AG04449 (cell line): ENCODE measurements at regions not wholly inside any gene's neighbourhood (a gene's known extent, or its start where the extent isn't known, plus 50 kb on each side); places are given as distances from the start of the nearest gene placed in this dataset.

Experiments
- CTCF ChIA-PET: fragments of 350-600 bp; formaldehyde crosslinking; extraction: SDS; loops from one replicate; lab custom pipeline; 2021; ENCODE audit warnings: antibody characterized with exemption; lab: Yijun Ruan, JAX
- POLR2A ChIA-PET: fragments of 400-600, 350-600 bp; formaldehyde crosslinking; extraction: SDS; loops from one replicate; lab custom pipeline; 2020; ENCODE audit warnings: antibody characterized with exemption, inconsistent platforms; lab: Yijun Ruan, JAX
- DNase-seq: peaks from one replicate; pipeline ENCODE4 v3.0.0-alpha.2; 2010; ENCODE audit warnings: low read depth, low spot score
- H3K4me3 ChIP-seq: 2 replicates; pipeline ENCODE4 v1.5.1; 2011; ENCODE audit warnings: low read depth, mild to moderate bottlenecking, control low read depth, low read length
- CTCF ChIP-seq: IDR thresholded peaks from one replicate; pipeline ENCODE4 v1.5.1; 2011; ENCODE audit warnings: mild to moderate bottlenecking, moderate library complexity, low read length, control low read depth, inconsistent platforms; ENCODE audit not compliant: insufficient read depth; ENCODE audit errors: missing control alignments

- ChIA-PET POLR2A (no interaction called here), CTCF (interaction anchor here (1.3 kb wide), 1 partner anchor 13 kb away, joined by 8 read pairs; no protein-coding TSS in a partner anchor)
- H3K4me3 ChIP-seq, result no peak overlapping the region
- no peak for TF ChIP-seq CTCF
- no peak for DNase-seq
These were observed 99.4 kb downstream of the FASLG start for GRCh38 chr1:172758259-172758658.

GRCh38 chr1:172760121-172760520, 101.2 kb downstream of the FASLG start:
- POLR2A ChIA-PET, result no interaction called here
- CTCF ChIA-PET, result interaction anchor here (1.3 kb wide), 1 partner anchor 19 kb away, joined by 3 read pairs; no protein-coding TSS in a partner anchor
- no peak for DNase-seq
- H3K4me3 ChIP-seq, result no peak overlapping the region
- TF ChIP-seq CTCF, result no peak

- TF ChIP-seq CTCF, result no peak
- POLR2A ChIA-PET, result no interaction called here
- no peak overlapping the region for H3K4me3 ChIP-seq
- CTCF ChIA-PET, result interaction anchor here (0.8 to 1.3 kb wide), 3 partner anchors 14 to 19 kb away, joined by 3 to 4 read pairs (median 3); no protein-coding TSS in a partner anchor
- no peak for DNase-seq
These were observed 102.9 kb downstream of the FASLG start for GRCh38 chr1:172761581-172762486.

- no peak overlapping the region for H3K4me3 ChIP-seq
- TF ChIP-seq CTCF, result no peak
- CTCF ChIA-PET, result interaction anchor here (1.1 to 3.2 kb wide), 2 partner anchors 16 to 19 kb away, joined by 4 to 11 read pairs; no protein-coding TSS in a partner anchor
- POLR2A ChIA-PET, result no interaction called here
- DNase-seq, result no peak
These were observed 104.2 kb downstream of the FASLG start for GRCh38 chr1:172763057-172763456.

GRCh38 chr1:172764378-172764777, 105.5 kb downstream of the FASLG start:
- H3K4me3 ChIP-seq, result no peak overlapping the region
- TF ChIP-seq CTCF, result no peak
- DNase-seq, result no peak
- ChIA-PET POLR2A (no interaction called here), CTCF (interaction anchor here (3.2 kb wide), 1 partner anchor 20 kb away, joined by 11 read pairs; no protein-coding TSS in a partner anchor)

GRCh38 chr1:172766462-172766861, 107.6 kb downstream of the FASLG start:
- POLR2A ChIA-PET, result no interaction called here
- CTCF ChIA-PET, result interaction anchor here (1.5 kb wide), 1 partner anchor 13 kb away, joined by 4 read pairs; no protein-coding TSS in a partner anchor
- no peak overlapping the region for H3K4me3 ChIP-seq
- TF ChIP-seq CTCF, result no peak
- DNase-seq, result no peak
